Kidney (tissue), 13 donors: ENCODE measurements at regions not wholly inside any gene's neighbourhood (a gene's known extent, or its start where the extent isn't known, plus 50 kb on each side); places are given as distances from the start of the nearest gene placed in this dataset.

Experiments used
- DNase-seq, 5 donors: peaks; one replicate each; pipeline ENCODE4 v3.0.0-alpha.2; 2013 to 2020
- FAIRE-seq: peaks from 2 replicates; lab custom pipeline; 2012; peaks lifted over from hg19 to GRCh38; lab: Jason Lieb, UNC
- H3K27ac ChIP-seq, 2 donors: one replicate each; pipeline ENCODE4 v1.7.0; 2013; ENCODE audit warnings: low read depth in 2 of 2, low read length in 2 of 2, inconsistent platforms in 1 of 2
- H3K27me3 ChIP-seq: one replicate; pipeline ENCODE4 v1.7.1; 2013; ENCODE audit warnings: low read length, inconsistent platforms; ENCODE audit not compliant: control insufficient read depth, insufficient read depth
- H3K36me3 ChIP-seq, 3 donors: one replicate each; pipeline versions ENCODE4 v1.7.0 to v1.7.1; 2013; ENCODE audit warnings: low read length in 3 of 3, control low read depth in 1 of 3, inconsistent platforms in 1 of 3; ENCODE audit not compliant: insufficient read depth in 3 of 3, control insufficient read depth in 2 of 3
- H3K4me1 ChIP-seq, 3 donors: one replicate each; pipeline versions ENCODE4 v1.7.0 to v1.7.1; 2013; ENCODE audit warnings: low read length in 3 of 3, inconsistent platforms in 1 of 3, low read depth in 1 of 3; ENCODE audit not compliant: control insufficient read depth in 2 of 3, insufficient read depth in 2 of 3
- H3K4me3 ChIP-seq, 3 donors: one replicate each; pipeline versions ENCODE4 v1.7.0 to v1.8.1; 2013; ENCODE audit warnings: low read length in 3 of 3, control low read depth in 1 of 3, inconsistent platforms in 1 of 3
- H3K9ac ChIP-seq, 3 donors: one replicate each; pipeline versions ENCODE4 v1.7.0 to v1.7.1; 2013; ENCODE audit warnings: low read length in 3 of 3, control low read depth in 1 of 3, inconsistent platforms in 1 of 3
- H3K9me3 ChIP-seq, 3 donors: one replicate each; pipeline versions ENCODE4 v1.7.0 to v1.7.1; 2013; ENCODE audit warnings: low read length in 3 of 3, control low read depth in 1 of 3, inconsistent platforms in 1 of 3; ENCODE audit not compliant: control insufficient read depth in 2 of 3, insufficient read depth in 1 of 3
- intact Hi-C: fragments of 100-400 bp; cut with DNase I; formaldehyde crosslinking; loops from one replicate; pipeline ENCODE4 v1.11.1; 2022
- TF ChIP-seq, protein P1 (sequence below): IDR thresholded peaks from 3 replicates; pipeline ENCODE4 v1.5.1; 2012; ENCODE audit warnings: mild to moderate bottlenecking, moderate library complexity, borderline replicate concordance; ENCODE audit not compliant: insufficient read depth; ENCODE audit errors: extremely low read depth
- donor health status: control.
- donor health status: control.
- donor health status: control.
- donor health status: control.
- donor health status: control.
- donor health status: DM: yes; HTN: yes; CAD: no.
- donor health status: Normal renal cell carcinoma (clear cell type).

DNA sequence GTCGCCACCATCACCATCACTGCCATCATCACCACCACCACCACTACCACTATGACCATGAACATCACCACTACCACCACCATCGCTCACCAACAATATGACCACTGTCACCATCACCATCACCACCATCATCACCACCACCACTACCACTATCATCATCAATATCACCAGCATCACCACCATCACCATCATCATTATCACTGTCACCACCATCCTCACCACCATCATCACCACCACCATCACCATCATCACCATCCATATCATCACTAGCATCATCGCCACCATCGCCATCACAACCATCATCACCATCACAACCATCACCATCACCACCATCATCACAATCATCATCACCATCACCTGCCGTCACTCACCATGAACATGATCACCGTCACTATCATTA, 184.6 kb downstream of the SHANK2 start:
- no peak overlapping the region for H3K4me3 ChIP-seq
- H3K9me3 ChIP-seq, result no peaks in the 10 kb centered on the region
- FAIRE-seq, result no peak
- TF ChIP-seq, protein P1, sequence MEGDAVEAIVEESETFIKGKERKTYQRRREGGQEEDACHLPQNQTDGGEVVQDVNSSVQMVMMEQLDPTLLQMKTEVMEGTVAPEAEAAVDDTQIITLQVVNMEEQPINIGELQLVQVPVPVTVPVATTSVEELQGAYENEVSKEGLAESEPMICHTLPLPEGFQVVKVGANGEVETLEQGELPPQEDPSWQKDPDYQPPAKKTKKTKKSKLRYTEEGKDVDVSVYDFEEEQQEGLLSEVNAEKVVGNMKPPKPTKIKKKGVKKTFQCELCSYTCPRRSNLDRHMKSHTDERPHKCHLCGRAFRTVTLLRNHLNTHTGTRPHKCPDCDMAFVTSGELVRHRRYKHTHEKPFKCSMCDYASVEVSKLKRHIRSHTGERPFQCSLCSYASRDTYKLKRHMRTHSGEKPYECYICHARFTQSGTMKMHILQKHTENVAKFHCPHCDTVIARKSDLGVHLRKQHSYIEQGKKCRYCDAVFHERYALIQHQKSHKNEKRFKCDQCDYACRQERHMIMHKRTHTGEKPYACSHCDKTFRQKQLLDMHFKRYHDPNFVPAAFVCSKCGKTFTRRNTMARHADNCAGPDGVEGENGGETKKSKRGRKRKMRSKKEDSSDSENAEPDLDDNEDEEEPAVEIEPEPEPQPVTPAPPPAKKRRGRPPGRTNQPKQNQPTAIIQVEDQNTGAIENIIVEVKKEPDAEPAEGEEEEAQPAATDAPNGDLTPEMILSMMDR, result no peak
- intact Hi-C loops, result no loop called here
- no peak overlapping the region for H3K27ac ChIP-seq
- peaks cover 0 to 5% (median 3%) of the 10 kb centered on the region in 3 donors for H3K36me3 ChIP-seq
- H3K9ac ChIP-seq, result no peak overlapping the region
- no peaks in the 10 kb centered on the region for H3K4me1 ChIP-seq
- no peaks in the 10 kb centered on the region for H3K27me3 ChIP-seq
- DNase-seq, result no peak

DNA sequence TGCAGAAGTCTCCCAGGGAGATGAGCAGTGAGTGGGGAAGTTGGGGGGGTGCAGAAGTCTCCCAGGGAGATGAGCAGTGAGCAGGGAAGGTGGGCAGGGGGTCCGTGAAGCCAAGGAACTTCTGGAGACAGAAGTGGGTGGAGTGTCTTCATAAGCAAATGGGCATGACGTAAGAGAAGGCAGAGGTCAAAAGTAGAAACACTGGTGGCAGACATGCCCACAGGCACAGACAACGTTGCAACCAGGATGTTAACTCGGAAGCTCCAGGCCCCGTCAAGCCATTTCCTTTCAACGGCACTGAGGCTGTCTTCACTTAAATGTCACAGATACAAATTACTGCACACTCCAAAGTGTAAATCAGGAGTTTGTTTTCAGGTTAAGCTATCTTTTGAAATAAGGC, 186.1 kb downstream of the SHANK2 start:
- H3K4me1 ChIP-seq, result no peaks in the 10 kb centered on the region
- FAIRE-seq (no peak), DNase-seq (no peak)
- peaks cover 0 to 5% (median 3%) of the 10 kb centered on the region in 3 donors for H3K36me3 ChIP-seq
- intact Hi-C loops, result no loop called here
- no peak overlapping the region for H3K9ac ChIP-seq
- H3K4me3 ChIP-seq, result no peak overlapping the region
- H3K9me3 ChIP-seq, result no peaks in the 10 kb centered on the region
- H3K27ac ChIP-seq, result no peak overlapping the region
- TF ChIP-seq, protein P1, result no peak
- H3K27me3 ChIP-seq, result no peaks in the 10 kb centered on the region

DNA sequence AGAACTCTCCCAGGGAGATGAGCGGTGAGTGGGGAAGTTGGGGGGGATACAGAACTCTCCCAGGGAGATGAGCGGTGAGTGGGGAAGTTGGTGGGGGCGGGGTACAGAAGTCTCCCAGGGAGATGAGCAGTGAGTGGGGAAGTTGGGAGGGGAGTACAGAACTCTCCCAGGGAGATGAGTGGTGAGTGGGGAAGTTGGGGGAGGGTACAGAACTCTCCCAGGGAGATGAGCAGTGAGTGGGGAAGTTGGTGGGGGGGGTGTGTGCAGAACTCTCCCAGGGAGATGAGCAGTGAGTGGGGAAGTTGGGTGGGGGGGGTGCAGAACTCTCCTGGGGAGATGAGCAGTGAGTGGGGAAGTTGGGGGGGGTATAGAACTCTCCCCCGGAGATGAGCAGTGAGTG, 186.5 kb downstream of the SHANK2 start:
- TF ChIP-seq, protein P1, result no peak

More for the DNA sequence above, 186.5 kb downstream of the SHANK2 start:
- Histone ChIP-seq H3K4me3 (no peak overlapping the region), H3K4me1 (no peaks in the 10 kb centered on the region), H3K9ac (no peak overlapping the region), H3K27me3 (no peaks in the 10 kb centered on the region), H3K36me3 (peaks cover 0 to 5% (median 3%) of the 10 kb centered on the region in 3 donors), H3K27ac (no peak overlapping the region), H3K9me3 (no peaks in the 10 kb centered on the region)
- FAIRE-seq, result no peak
- intact Hi-C loops, result no loop called here
- no peak for DNase-seq
